ENCODE measurements at regions not wholly inside any gene's neighbourhood (a gene's known extent, or its start where the extent isn't known, plus 50 kb on each side); places are given as distances from the start of the nearest gene placed in this dataset.

- TF ChIP-seq EZH2phosphoT487 (IDR thresholded peaks at IDR 0.05; ENCODE audit: borderline replicate concordance, low read length) = no peak
- TF ChIP-seq CTCF (IDR thresholded peaks at IDR 0.05; ENCODE audit: low read depth, low read length, poor library complexity, severe bottlenecking) = no peak
- no peak overlapping the region for H3K27ac ChIP-seq (ENCODE audit: low read depth, low read length)
- H3K36me3 ChIP-seq (ENCODE audit: control insufficient read depth, low read length) = no peaks in the 10 kb centered on the region
- no peak overlapping the region for H3K4me2 ChIP-seq (ENCODE audit: low read length)
- no peak overlapping the region for H3K4me3 ChIP-seq (ENCODE audit: low read length)
- H3K27me3 ChIP-seq (ENCODE audit: control insufficient read depth, low read length) = peaks cover 4% of the 10 kb centered on the region
- no peaks in the 10 kb centered on the region for H3F3A ChIP-seq (ENCODE audit: control insufficient read depth, insufficient read depth)
- no peaks in the 10 kb centered on the region for H3K4me1 ChIP-seq (ENCODE audit: control insufficient read depth, low read length)
- H3K9me2 ChIP-seq (replicated peaks; ENCODE audit: control insufficient read depth, low read length) = no peaks in the 10 kb centered on the region
- no peaks in the 10 kb centered on the region for H4K20me1 ChIP-seq (ENCODE audit: control insufficient read depth, insufficient read depth, low read depth, low read length)
- no peaks in the 10 kb centered on the region for H3K79me2 ChIP-seq (ENCODE audit: control insufficient read depth, low read length)
- no peaks in the 10 kb centered on the region for H3K9me3 ChIP-seq (ENCODE audit: control insufficient read depth, insufficient read depth, low read length)
Observed at GRCh38 chr14:34266344-34266743, 195.7 kb downstream of the SPTSSA start.

- Histone ChIP-seq H3K4me2 (ENCODE audit: low read length) (no peak overlapping the region), H3K4me3 (ENCODE audit: low read length) (no peak overlapping the region), H3K9me2 (replicated peaks; ENCODE audit: control insufficient read depth, low read length) (no peaks in the 10 kb centered on the region), H3K36me3 (ENCODE audit: control insufficient read depth, low read length) (no peaks in the 10 kb centered on the region), H4K20me1 (ENCODE audit: control insufficient read depth, insufficient read depth, low read depth, low read length) (no peaks in the 10 kb centered on the region), H3F3A (ENCODE audit: control insufficient read depth, insufficient read depth) (no peaks in the 10 kb centered on the region), H3K79me2 (ENCODE audit: control insufficient read depth, low read length) (no peaks in the 10 kb centered on the region), H3K27me3 (ENCODE audit: control insufficient read depth, low read length) (no peaks in the 10 kb centered on the region), H3K4me1 (ENCODE audit: control insufficient read depth, low read length) (no peaks in the 10 kb centered on the region), H3K9me3 (ENCODE audit: control insufficient read depth, insufficient read depth, low read length) (no peaks in the 10 kb centered on the region), H3K27ac (ENCODE audit: low read depth, low read length) (no peak overlapping the region)
- TF ChIP-seq EZH2phosphoT487 (IDR thresholded peaks at IDR 0.05; ENCODE audit: borderline replicate concordance, low read length) (no peak), CTCF (IDR thresholded peaks at IDR 0.05; ENCODE audit: low read depth, low read length, poor library complexity, severe bottlenecking) (no peak)
Observed at GRCh38 chr14:34262127-34262910, 199.7 kb downstream of the SPTSSA start.

- no peak overlapping the region for H3K4me2 ChIP-seq (ENCODE audit: low read length)
- no peaks in the 10 kb centered on the region for H3K27me3 ChIP-seq (ENCODE audit: control insufficient read depth, low read length)
- no peaks in the 10 kb centered on the region for H3F3A ChIP-seq (ENCODE audit: control insufficient read depth, insufficient read depth)
- H3K27ac ChIP-seq (ENCODE audit: low read depth, low read length) = no peak overlapping the region
- no peaks in the 10 kb centered on the region for H3K9me3 ChIP-seq (ENCODE audit: control insufficient read depth, insufficient read depth, low read length)
- no peaks in the 10 kb centered on the region for H3K36me3 ChIP-seq (ENCODE audit: control insufficient read depth, low read length)
- H3K9me2 ChIP-seq (replicated peaks; ENCODE audit: control insufficient read depth, low read length) = no peaks in the 10 kb centered on the region
- H3K4me1 ChIP-seq (ENCODE audit: control insufficient read depth, low read length) = no peaks in the 10 kb centered on the region
- H3K79me2 ChIP-seq (ENCODE audit: control insufficient read depth, low read length) = no peaks in the 10 kb centered on the region
- H3K4me3 ChIP-seq (ENCODE audit: low read length) = no peak overlapping the region
- H4K20me1 ChIP-seq (ENCODE audit: control insufficient read depth, insufficient read depth, low read depth, low read length) = no peaks in the 10 kb centered on the region
- TF ChIP-seq EZH2phosphoT487 (IDR thresholded peaks at IDR 0.05; ENCODE audit: borderline replicate concordance, low read length) = no peak
Observed at GRCh38 chr14:34259996-34260395, 202.0 kb downstream of the SPTSSA start.

- Histone ChIP-seq H3K27ac (ENCODE audit: low read depth, low read length) (no peak overlapping the region), H3K27me3 (ENCODE audit: control insufficient read depth, low read length) (no peaks in the 10 kb centered on the region), H4K20me1 (ENCODE audit: control insufficient read depth, insufficient read depth, low read depth, low read length) (no peaks in the 10 kb centered on the region), H3K9me3 (ENCODE audit: control insufficient read depth, insufficient read depth, low read length) (no peaks in the 10 kb centered on the region), H3F3A (ENCODE audit: control insufficient read depth, insufficient read depth) (no peaks in the 10 kb centered on the region), H3K79me2 (ENCODE audit: control insufficient read depth, low read length) (no peaks in the 10 kb centered on the region), H3K4me3 (ENCODE audit: low read length) (no peak overlapping the region), H3K36me3 (ENCODE audit: control insufficient read depth, low read length) (no peaks in the 10 kb centered on the region), H3K4me1 (ENCODE audit: control insufficient read depth, low read length) (no peaks in the 10 kb centered on the region), H3K4me2 (ENCODE audit: low read length) (no peak overlapping the region), H3K9me2 (replicated peaks; ENCODE audit: control insufficient read depth, low read length) (no peaks in the 10 kb centered on the region)
- TF ChIP-seq EZH2phosphoT487 (IDR thresholded peaks at IDR 0.05; ENCODE audit: borderline replicate concordance, low read length) = no peak
- no peak for TF ChIP-seq CTCF (IDR thresholded peaks at IDR 0.05; ENCODE audit: low read depth, low read length, poor library complexity, severe bottlenecking)
Observed at GRCh38 chr14:34258318-34258717, 203.7 kb downstream of the SPTSSA start.
